ENCODE measurements at regions not wholly inside any gene's neighbourhood (a gene's known extent, or its start where the extent isn't known, plus 50 kb on each side); places are given as distances from the start of the nearest gene placed in this dataset.

DNA sequence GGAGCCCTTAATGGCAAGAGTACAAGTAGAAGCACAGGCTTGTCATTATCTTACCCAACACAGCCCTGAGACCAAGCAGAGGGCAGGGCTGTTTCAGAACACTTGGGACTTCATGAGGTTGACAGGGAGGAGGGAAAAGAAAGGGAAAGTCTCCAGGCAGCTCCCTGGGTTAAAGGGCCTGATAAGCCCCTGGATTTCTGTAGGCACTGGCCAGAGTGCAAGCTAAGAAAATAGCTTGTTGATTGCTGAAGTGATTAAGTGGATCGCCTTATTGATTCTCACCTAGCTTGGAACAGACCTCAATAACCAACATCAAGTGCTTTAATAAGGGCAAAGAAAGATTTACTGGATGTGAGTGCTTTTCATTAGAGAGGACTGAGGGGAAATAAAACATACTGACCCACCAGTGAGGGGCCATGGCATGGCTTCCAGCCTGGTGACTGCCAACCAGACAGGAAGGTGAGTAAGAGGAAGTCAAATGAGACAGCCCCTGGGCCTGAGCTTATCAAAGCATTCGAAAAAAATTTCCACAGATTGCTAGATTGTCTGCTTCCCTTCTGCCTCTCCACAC, 121.4 kb upstream of the NFIA start:
- TF ChIP-seq ARNTL (CRISPR knock-in tag; IDR thresholded peaks at IDR 0.05; ENCODE audit: borderline replicate concordance, low read depth) (no peak), ZC3H10 (CRISPR knock-in tag; IDR thresholded peaks at IDR 0.05) (no peak), ISL1 (CRISPR knock-in tag; IDR thresholded peaks at IDR 0.05) (no peak), TOX (CRISPR knock-in tag; IDR thresholded peaks at IDR 0.05; ENCODE audit: borderline replicate concordance) (no peak), TCF4 (CRISPR knock-in tag; IDR thresholded peaks at IDR 0.05; ENCODE audit: borderline replicate concordance) (no peak)
- TF ChIP-seq, protein P1, sequence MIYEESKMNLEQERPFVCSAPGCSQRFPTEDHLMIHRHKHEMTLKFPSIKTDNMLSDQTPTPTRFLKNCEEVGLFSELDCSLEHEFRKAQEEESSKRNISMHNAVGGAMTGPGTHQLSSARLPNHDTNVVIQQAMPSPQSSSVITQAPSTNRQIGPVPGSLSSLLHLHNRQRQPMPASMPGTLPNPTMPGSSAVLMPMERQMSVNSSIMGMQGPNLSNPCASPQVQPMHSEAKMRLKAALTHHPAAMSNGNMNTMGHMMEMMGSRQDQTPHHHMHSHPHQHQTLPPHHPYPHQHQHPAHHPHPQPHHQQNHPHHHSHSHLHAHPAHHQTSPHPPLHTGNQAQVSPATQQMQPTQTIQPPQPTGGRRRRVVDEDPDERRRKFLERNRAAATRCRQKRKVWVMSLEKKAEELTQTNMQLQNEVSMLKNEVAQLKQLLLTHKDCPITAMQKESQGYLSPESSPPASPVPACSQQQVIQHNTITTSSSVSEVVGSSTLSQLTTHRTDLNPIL (CRISPR knock-in tag; IDR thresholded peaks at IDR 0.05; ENCODE audit: low read depth), result no peak
- TF ChIP-seq, protein P2, sequence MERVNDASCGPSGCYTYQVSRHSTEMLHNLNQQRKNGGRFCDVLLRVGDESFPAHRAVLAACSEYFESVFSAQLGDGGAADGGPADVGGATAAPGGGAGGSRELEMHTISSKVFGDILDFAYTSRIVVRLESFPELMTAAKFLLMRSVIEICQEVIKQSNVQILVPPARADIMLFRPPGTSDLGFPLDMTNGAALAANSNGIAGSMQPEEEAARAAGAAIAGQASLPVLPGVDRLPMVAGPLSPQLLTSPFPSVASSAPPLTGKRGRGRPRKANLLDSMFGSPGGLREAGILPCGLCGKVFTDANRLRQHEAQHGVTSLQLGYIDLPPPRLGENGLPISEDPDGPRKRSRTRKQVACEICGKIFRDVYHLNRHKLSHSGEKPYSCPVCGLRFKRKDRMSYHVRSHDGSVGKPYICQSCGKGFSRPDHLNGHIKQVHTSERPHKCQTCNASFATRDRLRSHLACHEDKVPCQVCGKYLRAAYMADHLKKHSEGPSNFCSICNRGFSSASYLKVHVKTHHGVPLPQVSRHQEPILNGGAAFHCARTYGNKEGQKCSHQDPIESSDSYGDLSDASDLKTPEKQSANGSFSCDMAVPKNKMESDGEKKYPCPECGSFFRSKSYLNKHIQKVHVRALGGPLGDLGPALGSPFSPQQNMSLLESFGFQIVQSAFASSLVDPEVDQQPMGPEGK (CRISPR knock-in tag; IDR thresholded peaks at IDR 0.05; ENCODE audit: borderline replicate concordance), result no peak
- ATAC-seq, result peak; percentile 53; the same call in 2 of the 3 replicates

DNA sequence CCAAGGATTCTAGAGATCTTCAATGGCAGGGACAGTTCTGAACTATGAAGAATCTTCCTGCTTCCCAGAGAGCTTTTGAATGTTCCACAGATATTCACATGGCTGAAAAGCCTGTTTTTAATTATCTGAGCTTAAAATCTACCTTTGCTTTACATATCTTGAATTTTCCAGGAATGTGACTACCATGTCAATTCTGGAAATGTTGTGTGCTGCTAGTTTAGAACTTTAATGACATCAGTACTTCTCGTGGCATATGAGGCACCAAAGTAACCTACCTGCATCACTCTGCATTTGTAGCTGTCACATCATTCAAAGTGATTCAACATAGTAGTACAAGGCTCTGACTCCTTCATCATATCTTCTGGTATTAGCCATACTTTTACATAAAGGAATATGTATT, 122.7 kb upstream of the NFIA start:
- no peak for TF ChIP-seq CSDC2 (CRISPR knock-in tag; IDR thresholded peaks at IDR 0.05)
- TF ChIP-seq, protein P3, sequence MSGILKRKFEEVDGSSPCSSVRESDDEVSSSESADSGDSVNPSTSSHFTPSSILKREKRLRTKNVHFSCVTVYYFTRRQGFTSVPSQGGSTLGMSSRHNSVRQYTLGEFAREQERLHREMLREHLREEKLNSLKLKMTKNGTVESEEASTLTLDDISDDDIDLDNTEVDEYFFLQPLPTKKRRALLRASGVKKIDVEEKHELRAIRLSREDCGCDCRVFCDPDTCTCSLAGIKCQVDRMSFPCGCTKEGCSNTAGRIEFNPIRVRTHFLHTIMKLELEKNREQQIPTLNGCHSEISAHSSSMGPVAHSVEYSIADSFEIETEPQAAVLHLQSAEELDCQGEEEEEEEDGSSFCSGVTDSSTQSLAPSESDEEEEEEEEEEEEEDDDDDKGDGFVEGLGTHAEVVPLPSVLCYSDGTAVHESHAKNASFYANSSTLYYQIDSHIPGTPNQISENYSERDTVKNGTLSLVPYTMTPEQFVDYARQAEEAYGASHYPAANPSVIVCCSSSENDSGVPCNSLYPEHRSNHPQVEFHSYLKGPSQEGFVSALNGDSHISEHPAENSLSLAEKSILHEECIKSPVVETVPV (CRISPR knock-in tag; IDR thresholded peaks at IDR 0.05), result no peak
- peak; percentile 37; the same call in 2 of the 3 replicates for ATAC-seq

DNA sequence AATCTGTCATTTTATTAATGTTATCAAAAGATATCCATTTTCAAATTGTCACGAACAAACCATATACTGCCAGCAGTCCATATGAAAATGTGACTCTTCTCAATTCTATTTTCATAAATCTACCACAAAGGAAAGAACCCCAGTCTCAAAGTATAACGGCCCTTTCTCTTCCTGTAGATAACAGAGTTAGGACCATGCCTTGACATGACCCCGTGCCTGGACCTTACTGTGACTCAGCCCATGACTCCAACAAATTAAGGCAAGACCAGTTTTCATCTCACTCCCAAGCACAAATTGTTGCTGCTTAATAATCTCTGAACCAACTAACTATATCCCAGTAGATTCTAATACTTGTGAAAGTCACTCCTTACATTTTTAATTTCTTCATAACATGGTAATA, 124.4 kb upstream of the NFIA start:
- no peak for ATAC-seq
- TF ChIP-seq ZNF565 (CRISPR knock-in tag; conservative IDR thresholded peaks at IDR 0.05; ENCODE audit: low read depth) (no peak), BACH2 (CRISPR knock-in tag; IDR thresholded peaks at IDR 0.05; ENCODE audit: borderline replicate concordance) (no peak), ZFP3 (CRISPR knock-in tag; IDR thresholded peaks at IDR 0.05) (no peak), ZC3H10 (CRISPR knock-in tag; IDR thresholded peaks at IDR 0.05) (no peak)

DNA sequence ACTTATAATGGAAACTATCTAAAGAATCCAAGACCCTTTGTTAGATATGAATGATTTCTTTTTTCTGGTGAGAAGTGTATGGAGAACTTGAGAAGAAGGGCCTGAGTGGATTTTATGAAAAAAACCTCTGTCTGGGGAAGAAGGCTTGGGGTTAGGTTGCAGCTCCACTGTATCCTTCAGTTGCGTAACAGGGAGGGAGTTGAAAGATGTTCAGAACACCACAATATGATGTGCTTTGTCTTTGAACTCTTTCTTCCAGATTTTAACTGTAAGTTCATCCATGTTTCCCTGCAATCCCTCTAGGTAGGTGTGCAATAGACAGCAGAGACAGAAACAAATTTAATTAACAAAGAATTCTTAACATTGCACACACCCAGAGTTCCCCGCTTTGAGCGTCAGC, 125.8 kb upstream of the NFIA start:
- TF ChIP-seq, protein P4, sequence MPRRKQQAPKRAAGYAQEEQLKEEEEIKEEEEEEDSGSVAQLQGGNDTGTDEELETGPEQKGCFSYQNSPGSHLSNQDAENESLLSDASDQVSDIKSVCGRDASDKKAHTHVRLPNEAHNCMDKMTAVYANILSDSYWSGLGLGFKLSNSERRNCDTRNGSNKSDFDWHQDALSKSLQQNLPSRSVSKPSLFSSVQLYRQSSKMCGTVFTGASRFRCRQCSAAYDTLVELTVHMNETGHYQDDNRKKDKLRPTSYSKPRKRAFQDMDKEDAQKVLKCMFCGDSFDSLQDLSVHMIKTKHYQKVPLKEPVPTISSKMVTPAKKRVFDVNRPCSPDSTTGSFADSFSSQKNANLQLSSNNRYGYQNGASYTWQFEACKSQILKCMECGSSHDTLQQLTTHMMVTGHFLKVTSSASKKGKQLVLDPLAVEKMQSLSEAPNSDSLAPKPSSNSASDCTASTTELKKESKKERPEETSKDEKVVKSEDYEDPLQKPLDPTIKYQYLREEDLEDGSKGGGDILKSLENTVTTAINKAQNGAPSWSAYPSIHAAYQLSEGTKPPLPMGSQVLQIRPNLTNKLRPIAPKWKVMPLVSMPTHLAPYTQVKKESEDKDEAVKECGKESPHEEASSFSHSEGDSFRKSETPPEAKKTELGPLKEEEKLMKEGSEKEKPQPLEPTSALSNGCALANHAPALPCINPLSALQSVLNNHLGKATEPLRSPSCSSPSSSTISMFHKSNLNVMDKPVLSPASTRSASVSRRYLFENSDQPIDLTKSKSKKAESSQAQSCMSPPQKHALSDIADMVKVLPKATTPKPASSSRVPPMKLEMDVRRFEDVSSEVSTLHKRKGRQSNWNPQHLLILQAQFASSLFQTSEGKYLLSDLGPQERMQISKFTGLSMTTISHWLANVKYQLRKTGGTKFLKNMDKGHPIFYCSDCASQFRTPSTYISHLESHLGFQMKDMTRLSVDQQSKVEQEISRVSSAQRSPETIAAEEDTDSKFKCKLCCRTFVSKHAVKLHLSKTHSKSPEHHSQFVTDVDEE (CRISPR knock-in tag; IDR thresholded peaks at IDR 0.05), result no peak
- TF ChIP-seq ZNF70 (CRISPR knock-in tag; IDR thresholded peaks at IDR 0.05) (no peak), ZNF565 (CRISPR knock-in tag; conservative IDR thresholded peaks at IDR 0.05; ENCODE audit: low read depth) (no peak), OSR1 (CRISPR knock-in tag; IDR thresholded peaks at IDR 0.05) (no peak), CSDC2 (CRISPR knock-in tag; IDR thresholded peaks at IDR 0.05) (no peak), ISL1 (CRISPR knock-in tag; IDR thresholded peaks at IDR 0.05) (no peak)
- TF ChIP-seq, protein P2 (CRISPR knock-in tag; IDR thresholded peaks at IDR 0.05; ENCODE audit: borderline replicate concordance), result no peak
- no peak for ATAC-seq

DNA sequence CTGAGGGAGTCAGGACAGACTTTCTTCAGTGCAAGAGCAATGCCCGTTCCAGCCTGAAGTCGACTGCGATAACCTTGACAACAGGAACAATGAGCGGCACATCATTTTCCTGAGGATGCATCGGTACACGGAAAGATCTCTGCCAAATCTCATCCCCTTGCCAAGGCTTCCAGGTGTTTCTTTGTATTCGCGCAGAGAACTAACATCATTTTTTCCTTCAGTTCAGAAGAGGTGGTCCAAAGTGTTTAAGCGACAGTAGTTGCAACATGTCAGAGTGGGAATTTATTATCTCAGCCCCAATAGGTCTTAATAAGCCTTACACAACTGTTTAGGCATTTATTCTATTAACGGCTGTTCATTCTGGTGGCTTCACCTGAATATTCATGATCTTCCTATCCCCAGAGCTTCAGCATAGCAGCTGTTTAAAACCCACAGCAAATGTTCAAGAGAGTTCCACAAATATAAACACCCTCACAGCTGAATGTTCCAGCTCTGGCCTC, 129.7 kb upstream of the NFIA start:
- no peak for ATAC-seq
- TF ChIP-seq, protein P3 (CRISPR knock-in tag; IDR thresholded peaks at IDR 0.05), result no peak
- TF ChIP-seq GLIS3 (CRISPR knock-in tag; IDR thresholded peaks at IDR 0.05) (no peak), ZNF70 (CRISPR knock-in tag; IDR thresholded peaks at IDR 0.05) (no peak)
- TF ChIP-seq, protein P1 (CRISPR knock-in tag; IDR thresholded peaks at IDR 0.05; ENCODE audit: low read depth), result no peak
- TF ChIP-seq, protein P2 (CRISPR knock-in tag; IDR thresholded peaks at IDR 0.05; ENCODE audit: borderline replicate concordance), result no peak
